NCI-H146 (cell line): ENCODE measurements at regions not wholly inside any gene's neighbourhood (a gene's known extent, or its start where the extent isn't known, plus 50 kb on each side); places are given as distances from the start of the nearest gene placed in this dataset.

Experiments
- DNase-seq: peaks from one replicate; lab custom pipeline; 2025; lab: John Stamatoyannopoulos, UW

GRCh38 chr1:229064320-229065168, 206.4 kb upstream of the RAB4A start:
- DNase-seq: no peak

GRCh38 chr1:229065613-229066012, 205.3 kb upstream of the RAB4A start:
- DNase-seq: no peak

- DNase-seq: no peak
These were observed 204.3 kb upstream of the RAB4A start for GRCh38 chr1:229066591-229066990.

- no peak for DNase-seq
These were observed 203.4 kb upstream of the RAB4A start for GRCh38 chr1:229067546-229067945.

- DNase-seq: no peak
These were observed 202.5 kb upstream of the RAB4A start for GRCh38 chr1:229068270-229068987.

GRCh38 chr1:229069176-229069575, 201.7 kb upstream of the RAB4A start:
- no peak for DNase-seq

GRCh38 chr1:229070168-229070567, 200.7 kb upstream of the RAB4A start:
- peak; percentile 43 for DNase-seq

- no peak for DNase-seq
These were observed 197.7 kb upstream of the RAB4A start for GRCh38 chr1:229073251-229073650.

GRCh38 chr1:229075217-229075616, 195.7 kb upstream of the RAB4A start:
- no peak for DNase-seq

GRCh38 chr1:229075716-229076115, 195.2 kb upstream of the RAB4A start:
- no peak for DNase-seq

- no peak for DNase-seq
These were observed 194.7 kb upstream of the RAB4A start for GRCh38 chr1:229076195-229076594.

- no peak for DNase-seq
These were observed 191.8 kb upstream of the RAB4A start for GRCh38 chr1:229079016-229079595.

GRCh38 chr1:229080361-229080760, 190.6 kb upstream of the RAB4A start:
- no peak for DNase-seq

- DNase-seq: no peak
These were observed 185.6 kb upstream of the RAB4A start for GRCh38 chr1:229085291-229085690.

GRCh38 chr1:229086091-229086490, 184.8 kb upstream of the RAB4A start:
- DNase-seq: no peak

GRCh38 chr1:229086686-229087085, 184.2 kb upstream of the RAB4A start:
- no peak for DNase-seq

GRCh38 chr1:229087339-229087738, 183.6 kb upstream of the RAB4A start:
- no peak for DNase-seq

- DNase-seq: no peak
These were observed 183.0 kb upstream of the RAB4A start for GRCh38 chr1:229087906-229088305.

GRCh38 chr1:229088711-229089110, 182.2 kb upstream of the RAB4A start:
- DNase-seq: peak; percentile 18

- peak; percentile 7 for DNase-seq
These were observed 181.2 kb upstream of the RAB4A start for GRCh38 chr1:229089586-229090208.

GRCh38 chr1:229091721-229092136, 179.2 kb upstream of the RAB4A start:
- DNase-seq: no peak
